Gastroesophageal sphincter (tissue), 4 donors: ENCODE measurements at regions not wholly inside any gene's neighbourhood (a gene's known extent, or its start where the extent isn't known, plus 50 kb on each side); places are given as distances from the start of the nearest gene placed in this dataset.

Experiments
- ATAC-seq: fragments of 150-250 bp; one replicate; pipeline ENCODE4 v1.9.1; 2016; ENCODE audit warnings: mild to moderate bottlenecking, moderate library complexity
- H3K27ac ChIP-seq, 4 donors: fragments of 200-600 bp; sonication (generic) in 3 of 4; 1 replicate in 3 of 4; 2 replicates in 1 of 4; pipeline ENCODE4 v1.5.1; 2016 to 2019
- H3K27me3 ChIP-seq: fragments of 200-600 bp; sonication (generic); one replicate; pipeline ENCODE4 v1.5.1; 2019
- H3K36me3 ChIP-seq, 2 donors: fragments of 200-600 bp; sonication (generic); one replicate each; pipeline ENCODE4 v1.5.1; 2019; ENCODE audit warnings: control low read depth in 1 of 2
- H3K4me1 ChIP-seq, 3 donors: fragments of 200-600 bp; sonication (generic); 1 replicate in 2 of 3; 2 replicates in 1 of 3; pipeline ENCODE4 v1.5.1; 2016 to 2019; ENCODE audit warnings: control low read depth in 2 of 3
- H3K4me3 ChIP-seq, 2 donors: fragments of 200-600 bp; sonication (generic); one replicate each; pipeline ENCODE4 v1.5.1; 2019; ENCODE audit warnings: mild to moderate bottlenecking in 1 of 2, moderate library complexity in 1 of 2
- H3K9me3 ChIP-seq, 3 donors: fragments of 200-600 bp; sonication (generic); one replicate each; pipeline ENCODE4 v1.5.1; 2017 to 2019; ENCODE audit warnings: control low read depth in 2 of 3
- CTCF ChIP-seq, 4 experiments: fragments of 200-600 bp in 2 of 4; fragments of 450-650 bp in 2 of 4; sonication (generic) in 1 of 4; IDR thresholded peaks; one replicate each; pipeline ENCODE4 v1.5.1; 2017 to 2019; ENCODE audit warnings: antibody characterized with exemption in 4 of 4, mild to moderate bottlenecking in 2 of 4, moderate library complexity in 2 of 4
- EP300 ChIP-seq: sonication (generic); formaldehyde crosslinking; IDR thresholded peaks from one replicate; pipeline ENCODE4 v1.6.1; 2017; ENCODE audit warnings: antibody characterized with exemption, mild to moderate bottlenecking
- POLR2A ChIP-seq, 2 donors: fragments of 450-650 bp; IDR thresholded peaks; one replicate each; pipeline ENCODE4 v1.6.1; 2017; ENCODE audit warnings: antibody characterized with exemption in 2 of 2, mild to moderate bottlenecking in 2 of 2, moderate library complexity in 1 of 2
- POLR2AphosphoS5 ChIP-seq: sonication (generic); formaldehyde crosslinking; IDR thresholded peaks from one replicate; pipeline ENCODE4 v1.6.1; 2017; ENCODE audit warnings: antibody characterized with exemption
- WGBS, 2 donors: methylation state at CpG; one replicate each; pipeline ENCODE4 v1.1.5; 2018; ENCODE audit warnings: low coverage in 1 of 2; 5-methylcytosine and 5-hydroxymethylcytosine counted together

GRCh38 chr7:46713868-46714596, 793.0 kb upstream of the IGFBP3 start:
- Histone ChIP-seq H3K27me3 (no peaks in the 10 kb centered on the region), H3K9me3 (no peaks in the 10 kb centered on the region), H3K4me3 (no peak overlapping the region), H3K27ac (no peak overlapping the region), H3K4me1 (no peaks in the 10 kb centered on the region), H3K36me3 (no peaks in the 10 kb centered on the region)
- TF ChIP-seq POLR2A (IDR thresholded peaks at IDR 0.05), result no peak
- TF ChIP-seq POLR2AphosphoS5, result no peak
- TF ChIP-seq CTCF (IDR thresholded peaks at IDR 0.05), result no peak
- no peak for TF ChIP-seq EP300
- no peak for ATAC-seq
- 72 to 80% methylated on average over 2 to 3 of the region's 4 CpGs for WGBS, 2 donors

- H3K4me1 ChIP-seq, result no peaks in the 10 kb centered on the region
- no peaks in the 10 kb centered on the region for H3K27me3 ChIP-seq
- ATAC-seq, result peak; percentile 41
- H3K4me3 ChIP-seq, result no peak overlapping the region
- 17 to 44% methylated on average over 1 of the region's 1 CpG for whole genome bisulfite sequencing, 2 donors
- no peak for TF ChIP-seq POLR2A (IDR thresholded peaks at IDR 0.05)
- no peak for TF ChIP-seq CTCF (IDR thresholded peaks at IDR 0.05)
- no peak for TF ChIP-seq EP300
- TF ChIP-seq POLR2AphosphoS5, result no peak
- H3K9me3 ChIP-seq, result no peaks in the 10 kb centered on the region
- no peak overlapping the region for H3K27ac ChIP-seq
- no peaks in the 10 kb centered on the region for H3K36me3 ChIP-seq
Observed at GRCh38 chr7:46710927-46711326, 789.9 kb upstream of the IGFBP3 start.

GRCh38 chr7:46707973-46708372, 786.9 kb upstream of the IGFBP3 start:
- no peaks in the 10 kb centered on the region for H3K27me3 ChIP-seq
- H3K4me1 ChIP-seq, result peaks cover 0 to 9% (median 8%) of the 10 kb centered on the region in 3 donors
- no peak for TF ChIP-seq EP300
- no peak for TF ChIP-seq POLR2AphosphoS5
- no peak for TF ChIP-seq POLR2A (IDR thresholded peaks at IDR 0.05)
- TF ChIP-seq CTCF (IDR thresholded peaks at IDR 0.05), result no peak
- no peak overlapping the region for H3K27ac ChIP-seq
- no peaks in the 10 kb centered on the region for H3K36me3 ChIP-seq
- H3K4me3 ChIP-seq, result no peak overlapping the region
- no peaks in the 10 kb centered on the region for H3K9me3 ChIP-seq
- no peak for ATAC-seq

GRCh38 chr7:46705386-46706255, 784.5 kb upstream of the IGFBP3 start:
- Histone ChIP-seq H3K4me3 (no peak overlapping the region), H3K27ac (no peak overlapping the region), H3K27me3 (no peaks in the 10 kb centered on the region), H3K4me1 (peaks cover 0 to 9% (median 8%) of the 10 kb centered on the region in 3 donors), H3K36me3 (no peaks in the 10 kb centered on the region), H3K9me3 (no peaks in the 10 kb centered on the region)
- WGBS, 2 donors, result 29 to 36% methylated on average over 7 of the region's 7 CpGs
- TF ChIP-seq POLR2A (IDR thresholded peaks at IDR 0.05) (no peak), CTCF (IDR thresholded peaks at IDR 0.05) (no peak)
- ATAC-seq, result no peak

- no peaks in the 10 kb centered on the region for H3K27me3 ChIP-seq
- no peaks in the 10 kb centered on the region for H3K9me3 ChIP-seq
- no peak for ATAC-seq
- TF ChIP-seq POLR2A (IDR thresholded peaks at IDR 0.05), result no peak
- TF ChIP-seq EP300, result no peak
- TF ChIP-seq POLR2AphosphoS5, result no peak
- WGBS, 2 donors, result 58 to 67% methylated on average over 1 of the region's 1 CpG
- H3K4me1 ChIP-seq, result no peaks in the 10 kb centered on the region
- no peak overlapping the region for H3K27ac ChIP-seq
- no peaks in the 10 kb centered on the region for H3K36me3 ChIP-seq
- no peak overlapping the region for H3K4me3 ChIP-seq
Observed at GRCh38 chr7:46696741-46697140, 775.7 kb upstream of the IGFBP3 start.
